GM19372 (cell line): ENCODE measurements at regions not wholly inside any gene's neighbourhood (a gene's known extent, or its start where the extent isn't known, plus 50 kb on each side); places are given as distances from the start of the nearest gene placed in this dataset.

Experiments
- ATAC-seq: cut with Tn5 transposase; IDR thresholded peaks from one replicate; pipeline ENCODE4 v1.9.1; 2021; ENCODE audit warnings: mild to moderate bottlenecking, low read depth, moderate library complexity; ENCODE audit not compliant: unreplicated experiment

DNA sequence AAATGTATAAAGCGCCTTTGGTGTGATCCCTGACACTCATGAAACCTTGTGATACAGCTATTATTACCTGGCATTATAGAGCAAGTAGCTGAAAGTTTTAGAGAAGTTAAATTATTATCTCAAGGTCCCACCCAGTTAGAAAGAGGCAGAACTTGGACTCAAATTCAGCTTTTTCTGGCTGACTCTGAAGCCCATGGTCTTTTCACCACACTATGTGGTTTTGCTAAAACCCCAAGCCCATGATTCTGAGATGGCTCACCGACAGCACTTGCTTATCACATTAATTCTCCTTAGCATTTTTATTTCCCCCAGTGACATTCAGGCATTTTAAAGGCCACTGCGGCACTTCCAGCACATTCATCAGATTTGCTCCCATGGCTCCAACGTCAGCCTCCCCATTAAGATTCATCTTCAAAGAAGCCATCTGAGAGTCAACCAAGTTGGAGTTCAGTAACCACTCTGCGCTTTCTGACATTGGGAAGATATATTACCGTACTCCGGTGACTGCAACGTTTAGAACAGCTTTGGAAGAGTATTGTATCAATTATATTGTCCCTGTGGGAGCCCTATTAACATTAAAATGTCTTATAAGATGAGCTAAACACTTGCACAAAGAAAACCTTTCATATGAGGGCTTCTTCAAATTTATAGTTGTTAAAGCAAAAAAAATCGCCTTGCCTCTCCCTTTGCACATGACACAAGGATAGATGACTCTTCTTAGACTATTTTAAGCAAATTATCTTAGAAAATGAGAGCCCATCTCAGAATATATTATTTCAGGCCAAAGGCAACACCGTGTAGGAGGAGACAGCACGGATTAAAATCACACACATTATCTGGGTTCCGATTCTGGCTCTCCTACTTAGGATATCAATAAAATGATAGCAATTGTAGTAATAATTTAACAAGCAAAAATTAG is 638.1 kb downstream of the ACTL7B start:
- ATAC-seq, result no peak

DNA sequence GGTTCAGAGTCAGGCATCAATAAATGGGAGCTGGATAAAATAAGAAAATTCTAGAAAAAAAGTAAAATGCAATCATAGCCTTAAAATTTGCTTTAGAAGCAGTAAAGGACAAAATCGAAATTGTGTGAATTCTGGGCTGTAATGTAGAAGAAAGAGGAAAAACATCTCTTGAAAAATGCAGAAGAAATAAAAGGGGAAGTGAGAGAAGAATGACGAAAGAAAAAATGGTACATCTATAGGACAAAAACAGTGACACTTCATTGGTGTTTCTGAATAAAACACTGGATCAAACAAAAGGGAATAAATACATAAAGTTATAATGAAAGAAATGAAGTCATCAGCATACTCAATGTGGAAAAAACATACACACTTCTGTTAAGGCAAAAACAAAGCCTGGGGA is 642.3 kb downstream of the ACTL7B start:
- no peak for ATAC-seq

DNA sequence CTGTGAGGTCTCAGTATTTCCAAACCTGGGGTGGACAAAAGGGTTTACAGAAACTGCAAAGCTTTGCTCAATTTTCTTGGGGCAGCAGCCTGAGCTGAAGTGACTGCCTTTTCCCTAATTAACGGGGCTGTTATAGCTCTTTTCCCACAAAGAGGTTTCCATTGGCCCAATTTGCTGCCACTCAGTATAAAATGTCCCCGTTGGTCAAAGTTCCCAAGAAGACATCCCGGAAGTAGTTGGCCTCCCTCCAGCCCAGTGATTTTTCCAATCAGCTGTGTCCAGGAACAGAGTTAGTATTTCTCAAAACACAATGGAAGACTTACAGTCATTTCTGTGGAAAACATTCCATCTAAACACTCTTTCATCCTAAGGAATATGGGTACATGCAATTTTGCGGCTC is 643.6 kb downstream of the ACTL7B start:
- ATAC-seq, result no peak

DNA sequence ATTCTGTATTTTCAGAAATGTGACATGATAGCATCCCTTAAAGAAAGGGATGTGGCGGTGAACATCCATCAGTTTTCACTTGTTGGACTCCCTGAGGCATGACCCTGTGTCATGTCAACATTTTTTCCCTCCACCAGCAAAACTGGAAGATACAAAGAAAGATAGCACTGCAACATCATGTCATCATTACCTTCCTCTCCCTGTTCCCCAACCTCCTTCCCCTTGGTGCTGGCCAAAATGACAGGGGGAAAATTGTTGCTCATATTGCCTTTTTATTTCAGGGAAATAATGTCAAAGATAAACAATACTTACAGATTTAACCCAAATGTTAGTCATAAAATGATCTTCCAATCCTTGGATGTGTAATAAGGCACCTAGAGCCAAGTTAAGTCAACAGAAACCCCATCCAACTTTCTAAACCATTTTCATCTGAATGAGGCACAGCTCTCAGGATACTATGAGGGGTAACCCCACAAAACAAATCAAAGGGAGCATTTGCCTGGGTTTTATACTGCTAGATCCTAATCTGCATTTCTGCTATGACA is 644.3 kb downstream of the ACTL7B start:
- ATAC-seq, result no peak

DNA sequence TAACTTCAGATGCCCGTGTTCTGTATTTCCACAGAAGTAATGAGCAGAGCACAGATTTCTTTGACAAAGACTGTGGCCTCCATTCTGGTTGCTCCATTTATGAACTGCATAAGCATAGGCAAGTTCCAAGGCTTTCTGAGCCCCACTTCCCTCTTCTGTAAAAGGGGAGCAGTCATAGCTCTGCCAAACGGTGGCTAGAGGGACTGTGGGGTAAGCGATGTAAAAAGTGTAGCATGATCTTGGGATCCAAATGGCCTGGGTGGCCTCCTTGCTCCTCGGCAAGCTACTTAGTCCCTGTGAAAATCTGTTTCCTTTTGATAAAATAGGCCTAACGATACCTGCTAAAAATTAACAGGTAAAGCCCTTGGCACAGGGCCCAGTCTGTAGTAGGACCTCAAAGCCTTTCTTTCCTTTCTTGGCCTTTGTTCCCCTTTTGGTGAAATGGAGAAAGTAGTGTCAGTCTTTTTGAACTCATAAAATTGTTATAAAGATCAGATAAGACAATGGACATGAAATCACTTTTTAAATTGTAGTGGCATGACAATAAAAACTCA is 646.6 kb downstream of the ACTL7B start:
- ATAC-seq, result no peak

DNA sequence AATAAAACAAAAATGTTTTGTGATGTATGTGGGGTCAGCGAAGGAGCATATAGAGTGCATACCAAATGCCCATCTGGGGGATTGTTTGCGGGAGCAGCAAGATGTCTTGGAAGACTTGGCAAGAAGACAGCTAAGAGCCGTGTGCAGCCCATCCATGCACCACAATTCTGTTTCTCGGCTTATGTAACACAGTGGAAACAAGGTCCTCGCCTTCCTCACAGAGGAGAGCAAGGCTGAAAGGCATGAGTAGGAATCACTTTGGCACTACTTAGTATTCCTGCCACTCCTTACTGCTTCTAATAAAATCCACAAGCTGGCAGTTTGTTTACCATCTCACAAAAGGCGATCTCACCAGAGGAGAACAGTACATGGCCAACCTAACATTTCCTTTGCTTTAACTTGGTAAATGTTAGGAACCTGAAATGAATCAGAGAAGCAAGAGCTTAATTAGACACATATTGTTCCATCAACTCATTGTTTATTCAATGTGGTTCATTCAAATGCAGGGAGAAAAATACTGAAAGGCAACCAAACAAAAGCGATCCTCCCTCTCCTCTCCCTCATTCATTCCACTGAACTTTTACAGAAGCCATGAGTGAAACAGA is 648.1 kb downstream of the ACTL7B start:
- no peak for ATAC-seq

DNA sequence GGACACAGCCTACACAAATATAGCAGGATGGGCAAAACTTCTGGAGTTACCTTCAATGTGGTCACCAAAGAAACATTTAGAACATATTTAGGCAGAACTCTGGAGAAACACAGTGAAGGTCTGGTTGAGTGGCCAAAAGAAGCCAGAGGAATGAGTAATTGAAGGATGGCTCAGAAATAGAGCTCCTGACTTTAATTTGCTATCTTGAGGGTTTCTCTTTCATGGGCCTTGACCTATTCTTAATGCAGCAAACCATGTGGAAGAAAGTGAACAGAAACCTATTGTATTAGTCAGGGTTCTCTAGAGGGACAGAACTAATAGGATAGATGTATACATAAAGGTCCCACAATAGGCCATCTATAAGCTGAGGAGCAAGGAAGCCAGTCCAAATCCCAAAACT is 650.5 kb downstream of the ACTL7B start:
- ATAC-seq, result no peak

DNA sequence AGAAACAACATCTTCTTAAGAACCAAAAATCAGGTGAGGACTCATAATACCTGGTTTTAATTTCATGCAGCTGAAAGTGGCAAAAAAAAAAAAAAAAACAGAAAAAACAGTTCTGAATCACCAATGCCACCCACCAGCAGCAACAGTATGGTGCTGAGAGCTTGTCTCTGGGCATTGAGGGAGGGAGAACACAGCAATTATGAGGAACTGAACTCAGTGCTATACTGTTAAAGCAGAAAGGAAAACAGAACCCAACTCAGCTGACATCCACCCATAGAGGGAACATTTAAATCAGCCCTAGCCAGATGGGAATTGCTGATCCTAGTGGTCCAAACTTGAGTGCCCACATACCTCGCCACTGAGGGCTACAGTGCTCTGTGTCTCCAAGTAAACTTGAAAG is 657.9 kb downstream of the ACTL7B start:
- no peak for ATAC-seq

DNA sequence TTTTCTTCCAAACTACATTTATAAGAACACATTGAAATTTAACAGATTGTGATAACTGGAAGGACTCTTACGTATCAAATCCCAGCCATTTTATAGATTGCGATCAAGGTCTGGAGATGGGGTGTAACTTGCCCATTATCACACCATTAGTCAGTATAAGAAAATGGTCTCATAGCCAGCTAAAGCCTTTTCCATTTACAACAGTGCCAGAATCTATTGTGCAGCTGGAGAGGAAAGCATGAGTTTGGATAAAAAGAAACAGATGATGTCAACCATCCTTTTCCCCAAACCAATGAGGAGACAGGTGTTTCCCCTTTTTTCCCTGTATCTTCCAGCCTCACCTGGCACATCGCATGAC is 658.8 kb downstream of the ACTL7B start:
- no peak for ATAC-seq

DNA sequence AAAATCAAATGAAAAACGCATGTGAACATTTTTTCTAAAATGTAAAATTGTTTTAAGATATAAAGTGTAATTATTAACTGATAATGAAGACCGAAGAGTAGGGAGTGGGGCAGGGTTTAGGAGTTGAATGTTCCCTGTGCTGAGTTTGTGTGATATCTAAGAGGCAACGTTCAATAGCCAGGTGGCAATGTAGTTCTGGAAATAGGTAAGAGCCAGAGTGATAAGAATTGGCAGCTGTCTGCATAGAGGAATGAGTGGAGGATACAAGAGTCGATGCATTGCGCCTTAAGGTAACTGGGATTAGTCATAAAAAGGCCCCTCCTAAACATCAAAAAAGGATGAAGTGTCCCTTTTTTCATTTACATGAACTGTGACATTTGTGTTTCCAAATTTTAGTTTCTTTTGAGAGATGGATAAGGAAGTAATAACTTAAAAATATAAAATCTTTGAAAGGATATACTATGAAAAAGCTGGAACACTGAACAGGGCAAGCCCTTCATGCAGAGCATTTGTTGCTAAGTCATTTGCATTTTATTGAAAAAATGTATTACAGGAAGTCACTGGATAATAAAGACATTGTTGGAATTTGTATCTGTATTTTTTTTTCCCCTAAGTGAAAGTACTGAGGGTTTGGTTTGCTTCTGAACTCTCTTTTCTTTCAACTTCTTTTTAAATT is 659.3 kb downstream of the ACTL7B start:
- ATAC-seq, result no peak

DNA sequence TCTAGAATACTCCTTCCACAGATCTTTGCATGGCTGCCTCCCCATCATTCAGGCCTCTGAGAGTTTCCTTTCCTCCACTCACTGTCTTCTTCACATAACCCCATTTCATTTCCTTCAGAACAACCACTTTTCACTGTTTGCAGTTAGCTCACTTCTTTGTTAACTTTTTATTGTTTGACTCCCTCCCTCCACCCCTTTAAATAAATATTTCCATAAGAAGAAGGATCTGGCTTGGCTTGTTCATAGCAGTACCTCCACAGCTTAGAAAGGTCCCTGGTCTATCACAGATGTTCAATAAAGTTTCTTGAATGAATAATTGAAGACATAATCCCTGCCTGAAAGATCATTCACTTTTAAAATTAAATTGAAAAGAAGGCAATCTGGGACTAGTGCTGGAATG is 661.6 kb downstream of the ACTL7B start:
- ATAC-seq, result no peak

DNA sequence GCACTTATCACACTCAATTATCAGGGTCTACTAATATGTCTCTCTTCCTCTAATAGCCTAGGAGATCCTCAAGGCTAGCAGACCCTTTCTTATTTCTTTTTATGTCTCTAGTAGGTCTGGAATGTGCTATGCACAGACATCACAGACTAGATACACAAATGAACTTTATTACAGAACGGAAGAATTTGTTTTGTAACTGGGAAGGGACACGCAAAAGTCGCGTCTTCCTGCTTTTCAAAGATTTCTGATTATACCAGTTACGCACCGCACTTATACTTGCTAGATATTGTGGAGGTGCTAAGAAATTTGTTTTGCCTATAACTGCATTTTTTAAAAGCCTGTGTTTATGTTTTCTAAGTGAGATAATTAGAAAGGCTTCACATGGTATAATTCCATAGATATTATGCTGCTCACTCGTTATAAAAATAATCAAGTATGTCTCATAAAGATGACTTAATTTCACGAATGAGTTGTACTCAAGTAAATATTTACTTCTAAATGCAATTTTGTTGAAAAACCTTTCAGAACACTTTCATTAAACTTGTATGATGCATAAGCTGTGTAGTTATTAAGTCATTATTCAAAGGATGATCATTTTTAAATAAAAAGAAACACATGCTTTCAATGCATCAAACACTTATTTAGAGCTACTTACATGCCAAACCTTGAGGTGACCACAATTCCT is 662.6 kb downstream of the ACTL7B start:
- no peak for ATAC-seq

DNA sequence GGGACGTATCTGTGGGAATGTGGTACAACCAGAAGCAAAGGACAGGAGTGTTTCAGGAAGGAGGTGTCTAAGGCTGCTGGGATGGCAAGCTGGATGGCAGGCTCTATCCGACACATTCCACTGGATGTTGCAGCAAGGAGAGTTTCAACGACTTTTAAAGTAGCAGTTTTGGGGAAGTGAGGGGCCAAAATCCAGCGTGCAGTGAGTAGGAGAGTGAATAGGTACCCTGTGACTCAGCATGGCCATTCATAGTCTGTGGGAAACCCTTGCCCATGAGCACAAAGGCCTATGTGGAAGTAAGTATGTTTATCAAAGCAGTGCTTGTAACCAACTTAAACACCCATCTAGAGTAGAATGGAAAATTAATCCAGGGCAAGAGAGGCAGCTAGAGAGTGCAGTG is 664.7 kb downstream of the ACTL7B start:
- no peak for ATAC-seq

DNA sequence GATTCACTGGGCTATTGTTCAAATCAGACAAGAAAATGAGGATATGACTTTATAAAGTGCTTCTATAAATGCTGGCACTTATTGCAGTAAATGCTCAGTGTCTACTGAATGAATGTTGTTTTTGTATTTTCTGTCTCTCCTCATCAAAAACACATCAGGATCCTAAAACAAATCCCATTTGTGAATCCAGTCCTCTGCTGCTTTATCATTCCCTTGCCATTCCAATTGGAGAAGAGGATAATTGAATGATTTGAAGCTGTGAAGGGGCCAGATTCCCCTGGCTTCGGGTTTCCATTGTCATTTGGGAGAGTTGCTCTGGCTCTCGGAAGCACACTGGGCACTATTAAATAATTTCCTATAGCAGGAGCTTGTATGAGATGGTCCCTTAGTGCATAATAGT is 666.8 kb downstream of the ACTL7B start:
- no peak for ATAC-seq

DNA sequence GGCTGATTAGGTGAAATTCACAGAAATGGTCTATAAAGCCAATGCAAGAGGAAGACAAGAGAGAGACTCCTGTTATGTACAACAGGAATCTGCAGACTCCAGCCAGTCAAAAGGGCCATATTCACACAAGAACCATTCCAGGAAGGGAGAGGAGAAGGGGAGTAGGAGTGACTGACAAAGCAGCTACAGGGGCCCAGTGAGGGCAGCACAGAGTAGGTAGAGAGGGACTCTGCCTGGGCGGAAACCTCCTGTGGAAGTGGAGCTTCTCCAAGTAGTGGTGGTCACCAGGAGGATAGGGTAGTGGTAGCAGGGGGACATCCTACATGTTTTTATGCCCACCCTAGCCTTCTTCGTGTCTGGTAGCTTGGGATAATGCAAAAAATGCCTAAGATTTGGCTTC is 667.3 kb downstream of the ACTL7B start:
- ATAC-seq, result no peak

DNA sequence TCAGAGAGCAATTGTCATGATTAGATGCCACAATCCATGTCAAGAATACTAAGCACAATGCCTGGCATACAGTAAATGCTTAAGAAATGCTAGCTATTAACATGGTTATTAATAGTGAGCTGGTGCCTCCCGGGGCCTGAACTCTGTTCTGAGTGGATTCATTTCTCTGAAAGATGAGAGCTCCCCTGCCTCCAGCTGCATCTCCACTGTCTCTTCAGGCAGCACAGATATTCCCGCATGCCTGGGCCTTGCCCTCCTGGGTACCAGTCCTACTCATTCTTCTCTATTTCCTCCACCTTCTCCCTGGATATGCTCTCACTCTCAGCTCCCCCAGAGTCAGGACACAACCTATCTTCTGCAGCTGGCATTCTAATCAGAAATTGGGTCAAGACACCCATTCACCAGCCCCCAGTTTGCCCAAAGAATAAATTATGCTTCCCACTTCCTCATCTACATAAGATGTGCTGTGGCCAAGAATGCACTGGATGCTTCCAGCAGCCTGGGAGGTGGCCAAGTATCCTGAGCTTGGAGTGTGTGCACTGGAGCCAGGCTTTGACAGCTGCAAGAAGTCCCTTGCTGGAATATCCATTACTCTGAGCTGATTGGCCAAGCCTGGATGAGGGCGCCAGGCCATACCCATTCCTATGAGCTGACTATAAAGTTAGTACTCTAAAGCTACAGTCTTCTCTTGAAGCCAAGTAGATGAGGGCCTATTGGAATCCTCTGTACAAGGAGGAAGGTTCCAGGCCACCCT is 669.0 kb downstream of the ACTL7B start:
- no peak for ATAC-seq

DNA sequence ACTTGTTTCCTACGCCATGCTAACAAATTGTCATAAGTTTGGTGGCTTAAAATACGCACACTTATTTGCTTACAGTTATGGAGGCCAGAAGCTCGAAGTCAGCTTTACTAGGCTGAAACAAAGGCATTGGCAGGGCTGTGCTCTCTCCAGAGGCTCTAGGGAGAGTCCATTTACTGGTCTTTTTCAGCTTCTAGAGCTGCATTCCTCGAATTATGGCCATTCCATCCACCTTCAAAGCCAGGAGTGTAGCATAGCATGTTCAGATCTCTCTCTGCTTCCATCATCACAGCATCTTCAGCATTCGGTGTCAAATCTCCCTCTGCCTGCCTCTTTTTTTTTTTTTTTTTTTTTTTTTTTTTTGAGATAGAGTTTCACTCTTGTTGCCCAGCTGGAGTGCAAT is 670.2 kb downstream of the ACTL7B start:
- no peak for ATAC-seq

DNA sequence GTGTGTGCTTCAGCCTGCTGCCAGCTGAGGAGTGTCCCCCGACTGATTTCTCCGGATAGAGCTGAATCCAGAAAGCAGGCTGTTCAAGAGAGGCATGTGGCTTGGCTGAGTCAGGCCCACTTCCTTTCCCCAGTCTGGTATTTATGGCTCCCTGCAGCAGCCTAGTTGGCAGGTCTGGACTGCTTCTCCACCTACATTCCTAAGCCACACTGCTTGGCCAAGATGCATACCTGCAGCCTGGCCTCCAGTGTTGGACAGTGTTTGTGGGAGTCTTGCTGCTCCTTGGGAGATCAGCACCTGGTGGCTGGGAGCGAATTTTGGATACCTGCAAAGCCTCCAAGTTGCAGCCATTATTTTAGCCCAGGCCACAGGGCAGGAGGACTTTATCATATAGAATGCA is 670.8 kb downstream of the ACTL7B start:
- ATAC-seq, result no peak

DNA sequence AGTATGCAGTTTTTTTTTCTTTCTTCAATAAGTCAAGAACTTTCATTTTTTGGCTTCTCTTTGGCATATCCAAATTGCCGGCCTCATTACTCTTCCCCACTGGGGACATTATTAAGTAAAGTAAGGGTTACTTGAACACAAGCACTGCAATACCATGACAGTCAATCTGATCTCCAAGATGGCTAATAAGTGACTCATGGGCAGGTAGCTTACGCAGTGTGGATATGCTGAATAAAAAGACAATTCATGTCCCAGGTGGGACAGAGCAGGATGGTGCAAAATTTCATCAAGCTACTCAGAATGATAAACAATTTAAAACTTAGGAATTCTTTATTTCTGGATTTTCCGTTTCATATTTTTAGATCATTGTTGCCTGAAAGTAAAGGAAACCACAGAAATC is 671.8 kb downstream of the ACTL7B start:
- no peak for ATAC-seq

DNA sequence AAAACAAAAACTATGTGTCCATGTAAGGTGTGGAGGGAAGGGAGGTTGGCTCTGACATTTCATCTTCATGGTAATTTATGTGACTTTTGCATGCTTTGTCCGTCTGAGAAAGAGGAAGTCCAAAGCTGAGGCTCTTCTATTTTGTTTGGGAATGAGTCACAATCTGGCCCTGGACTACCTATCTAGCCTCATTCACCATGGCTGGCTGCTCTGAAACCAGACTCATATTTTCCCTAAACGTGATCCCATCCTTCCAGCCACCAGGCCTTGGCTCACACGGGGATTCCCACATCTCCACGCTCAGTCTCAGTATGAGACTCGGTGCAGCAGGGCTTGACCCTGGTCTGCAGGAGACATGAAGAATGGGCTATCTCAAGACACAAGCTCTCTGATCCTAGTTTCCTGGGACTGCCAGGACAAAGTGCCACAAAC is 672.8 kb downstream of the ACTL7B start:
- ATAC-seq, result peak; percentile 76
